ENCODE measurements at regions not wholly inside any gene's neighbourhood (a gene's known extent, or its start where the extent isn't known, plus 50 kb on each side); places are given as distances from the start of the nearest gene placed in this dataset.

DNA sequence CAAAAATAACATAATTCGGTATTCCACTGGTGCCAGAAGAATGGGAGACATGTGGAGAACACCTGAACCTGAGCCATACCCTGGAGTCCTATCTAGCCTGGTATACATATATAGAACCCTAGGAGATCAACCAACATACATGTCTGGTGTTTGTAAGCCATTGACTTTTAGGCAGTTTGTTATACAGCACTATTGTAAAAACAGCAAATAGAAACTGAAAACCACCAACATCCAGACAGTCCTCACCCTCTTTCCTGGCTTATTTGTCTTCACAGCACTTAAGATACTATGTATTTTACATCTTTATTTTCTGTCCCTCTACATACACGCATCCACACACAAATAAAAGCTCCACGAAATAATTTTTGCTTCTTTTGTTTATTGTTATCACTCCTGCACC, 404.2 kb upstream of the PMFBP1 start:
- H3K36me3 Mint-ChIP-seq (ENCODE audit: low read depth, unreplicated experiment) = peaks cover 3% of the 10 kb centered on the region
- H3K27me3 Mint-ChIP-seq (ENCODE audit: unreplicated experiment) = no peaks in the 10 kb centered on the region
- no peak for DNase-seq (ENCODE audit: low spot score)
- H3K27ac Mint-ChIP-seq (ENCODE audit: unreplicated experiment) = no peak overlapping the region
- no peaks in the 10 kb centered on the region for H3K9me3 Mint-ChIP-seq (ENCODE audit: unreplicated experiment)
- TF ChIP-seq, protein P1, sequence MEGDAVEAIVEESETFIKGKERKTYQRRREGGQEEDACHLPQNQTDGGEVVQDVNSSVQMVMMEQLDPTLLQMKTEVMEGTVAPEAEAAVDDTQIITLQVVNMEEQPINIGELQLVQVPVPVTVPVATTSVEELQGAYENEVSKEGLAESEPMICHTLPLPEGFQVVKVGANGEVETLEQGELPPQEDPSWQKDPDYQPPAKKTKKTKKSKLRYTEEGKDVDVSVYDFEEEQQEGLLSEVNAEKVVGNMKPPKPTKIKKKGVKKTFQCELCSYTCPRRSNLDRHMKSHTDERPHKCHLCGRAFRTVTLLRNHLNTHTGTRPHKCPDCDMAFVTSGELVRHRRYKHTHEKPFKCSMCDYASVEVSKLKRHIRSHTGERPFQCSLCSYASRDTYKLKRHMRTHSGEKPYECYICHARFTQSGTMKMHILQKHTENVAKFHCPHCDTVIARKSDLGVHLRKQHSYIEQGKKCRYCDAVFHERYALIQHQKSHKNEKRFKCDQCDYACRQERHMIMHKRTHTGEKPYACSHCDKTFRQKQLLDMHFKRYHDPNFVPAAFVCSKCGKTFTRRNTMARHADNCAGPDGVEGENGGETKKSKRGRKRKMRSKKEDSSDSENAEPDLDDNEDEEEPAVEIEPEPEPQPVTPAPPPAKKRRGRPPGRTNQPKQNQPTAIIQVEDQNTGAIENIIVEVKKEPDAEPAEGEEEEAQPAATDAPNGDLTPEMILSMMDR (IDR thresholded peaks at IDR 0.05; ENCODE audit: unreplicated experiment) = no peak
- no peaks in the 10 kb centered on the region for H3K4me1 Mint-ChIP-seq (ENCODE audit: unreplicated experiment)
- no peak overlapping the region for H3K4me3 Mint-ChIP-seq (ENCODE audit: unreplicated experiment)

DNA sequence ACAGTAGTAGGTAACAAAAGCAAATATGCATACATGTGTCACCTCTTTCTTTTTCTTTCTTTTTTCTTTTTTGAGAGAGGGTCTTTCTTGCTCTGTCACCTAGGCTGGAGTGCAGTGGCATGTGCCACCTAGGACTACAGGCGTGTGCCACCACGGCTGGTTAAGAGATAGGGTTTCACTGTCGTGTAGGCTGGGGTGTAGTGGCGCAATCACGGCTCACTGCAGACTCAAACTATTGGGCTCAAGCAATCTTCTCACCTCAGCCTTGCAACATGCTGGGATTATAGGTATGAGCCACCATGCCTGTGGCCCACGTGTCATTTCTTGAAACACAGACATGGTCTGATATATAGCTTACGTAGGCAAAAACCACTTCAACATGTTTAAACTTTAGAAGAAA, 397.7 kb upstream of the PMFBP1 start:
- H3K27ac Mint-ChIP-seq (ENCODE audit: unreplicated experiment) = no peak overlapping the region

DNA sequence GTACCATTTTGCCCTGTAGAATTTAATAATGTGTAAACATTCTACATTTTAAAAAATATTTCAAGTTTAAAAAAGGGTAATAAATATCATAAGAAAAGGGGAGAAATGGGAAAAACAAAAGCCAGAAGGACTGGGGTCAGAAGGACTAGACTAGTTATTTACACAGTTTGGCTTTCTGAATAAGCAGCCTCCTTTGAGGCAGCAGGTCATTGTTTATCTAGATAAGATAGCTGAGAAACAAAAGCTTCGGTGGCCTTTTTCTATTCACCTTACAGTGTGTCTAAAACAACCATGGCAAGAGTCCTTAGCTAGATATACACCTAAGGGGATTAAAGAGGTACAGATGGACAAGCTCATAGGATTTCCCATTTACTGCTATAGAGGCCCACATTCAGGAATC, 396.5 kb upstream of the PMFBP1 start:
- TF ChIP-seq, protein P1 (IDR thresholded peaks at IDR 0.05; ENCODE audit: unreplicated experiment) = no peak
- no peak for DNase-seq (ENCODE audit: low spot score)
- Mint-ChIP-seq H3K9me3 (ENCODE audit: unreplicated experiment) (no peaks in the 10 kb centered on the region), H3K4me3 (ENCODE audit: unreplicated experiment) (no peak overlapping the region), H3K36me3 (ENCODE audit: low read depth, unreplicated experiment) (no peaks in the 10 kb centered on the region), H3K4me1 (ENCODE audit: unreplicated experiment) (no peaks in the 10 kb centered on the region), H3K27ac (ENCODE audit: unreplicated experiment) (no peak overlapping the region), H3K27me3 (ENCODE audit: unreplicated experiment) (no peaks in the 10 kb centered on the region)

More for the DNA sequence above, 397.7 kb upstream of the PMFBP1 start:
- Mint-ChIP-seq H3K4me1 (ENCODE audit: unreplicated experiment) (no peaks in the 10 kb centered on the region), H3K36me3 (ENCODE audit: low read depth, unreplicated experiment) (no peaks in the 10 kb centered on the region), H3K27me3 (ENCODE audit: unreplicated experiment) (no peaks in the 10 kb centered on the region), H3K4me3 (ENCODE audit: unreplicated experiment) (no peak overlapping the region), H3K9me3 (ENCODE audit: unreplicated experiment) (no peaks in the 10 kb centered on the region)
- TF ChIP-seq, protein P1 (IDR thresholded peaks at IDR 0.05; ENCODE audit: unreplicated experiment) = no peak
- no peak for DNase-seq (ENCODE audit: low spot score)

DNA sequence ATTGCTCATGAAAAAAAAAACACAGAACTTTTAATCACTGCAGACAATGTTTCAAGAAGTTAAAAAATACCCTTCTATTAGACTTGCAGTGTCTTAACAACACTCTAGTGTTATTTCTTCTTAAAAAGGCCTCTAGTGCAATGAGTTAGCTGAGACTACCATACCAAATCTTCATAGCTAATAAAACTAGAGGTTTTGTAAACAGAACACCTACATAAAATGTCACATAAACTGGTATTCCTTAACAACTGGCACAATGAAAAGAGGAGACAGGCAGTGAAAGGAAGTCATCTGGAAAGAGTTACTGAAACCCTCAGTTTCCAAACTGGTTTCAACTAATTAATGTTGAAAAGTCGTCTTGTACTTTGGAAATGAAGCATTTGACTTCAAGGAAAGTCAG, 394.2 kb upstream of the PMFBP1 start:
- Mint-ChIP-seq H3K27ac (ENCODE audit: unreplicated experiment) (no peak overlapping the region), H3K27me3 (ENCODE audit: unreplicated experiment) (no peaks in the 10 kb centered on the region), H3K4me3 (ENCODE audit: unreplicated experiment) (no peak overlapping the region), H3K4me1 (ENCODE audit: unreplicated experiment) (no peaks in the 10 kb centered on the region), H3K9me3 (ENCODE audit: unreplicated experiment) (no peaks in the 10 kb centered on the region), H3K36me3 (ENCODE audit: low read depth, unreplicated experiment) (no peaks in the 10 kb centered on the region)
- TF ChIP-seq, protein P1 (IDR thresholded peaks at IDR 0.05; ENCODE audit: unreplicated experiment) = no peak
- no peak for DNase-seq (ENCODE audit: low spot score)

DNA sequence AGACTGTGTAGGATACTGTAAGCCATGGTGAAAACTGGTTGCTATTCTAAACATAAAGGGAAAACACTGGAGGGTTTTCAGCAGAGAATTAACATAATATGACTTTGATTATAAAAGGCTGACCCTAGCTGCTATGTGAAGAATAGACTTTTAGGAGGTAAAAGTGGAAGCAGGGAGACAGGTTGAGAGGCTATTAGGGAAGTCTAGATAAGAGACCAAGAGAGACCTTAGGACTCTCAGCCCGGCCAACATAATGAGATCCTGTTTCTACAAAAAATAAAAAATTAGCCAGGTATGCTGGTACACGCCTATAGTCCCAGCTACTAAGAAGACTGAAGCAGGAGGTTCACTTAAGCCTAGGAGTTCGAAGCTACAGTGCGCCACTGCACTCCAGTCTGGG, 393.2 kb upstream of the PMFBP1 start:
- no peaks in the 10 kb centered on the region for H3K9me3 Mint-ChIP-seq (ENCODE audit: unreplicated experiment)
- TF ChIP-seq, protein P1 (IDR thresholded peaks at IDR 0.05; ENCODE audit: unreplicated experiment) = no peak
- no peak for DNase-seq (ENCODE audit: low spot score)

More for the DNA sequence above, 393.2 kb upstream of the PMFBP1 start:
- H3K27ac Mint-ChIP-seq (ENCODE audit: unreplicated experiment) = no peak overlapping the region
- no peaks in the 10 kb centered on the region for H3K36me3 Mint-ChIP-seq (ENCODE audit: low read depth, unreplicated experiment)
- H3K4me3 Mint-ChIP-seq (ENCODE audit: unreplicated experiment) = no peak overlapping the region
- H3K4me1 Mint-ChIP-seq (ENCODE audit: unreplicated experiment) = no peaks in the 10 kb centered on the region
- H3K27me3 Mint-ChIP-seq (ENCODE audit: unreplicated experiment) = no peaks in the 10 kb centered on the region

Measured in endothelial cell (in vitro differentiated cells).